HFF-Myc (cell line): ENCODE measurements at regions not wholly inside any gene's neighbourhood (a gene's known extent, or its start where the extent isn't known, plus 50 kb on each side); places are given as distances from the start of the nearest gene placed in this dataset.

Experiments used
- DNase-seq: peaks from one replicate; pipeline ENCODE4 v3.0.0-alpha.2; 2011; ENCODE audit warnings: low read depth; ENCODE audit errors: extremely low read depth
- H3K4me3 ChIP-seq: replicated peaks from 2 replicates; pipeline ENCODE4 v1.5.1; 2011; ENCODE audit warnings: low read depth, mild to moderate bottlenecking, control low read depth, low read length
- CTCF ChIP-seq: IDR thresholded peaks from 2 replicates; pipeline ENCODE4 v1.5.1; 2012; ENCODE audit warnings: mild to moderate bottlenecking, low read depth, low read length, control low read depth; ENCODE audit errors: missing control alignments

- no peak for DNase-seq
- TF ChIP-seq CTCF: no peak
- no peak overlapping the region for H3K4me3 ChIP-seq
These were observed 244.0 kb downstream of the DUSP6 start for GRCh38 chr12:89108265-89108664.

GRCh38 chr12:89106950-89107349, 245.4 kb downstream of the DUSP6 start:
- no peak for DNase-seq
- no peak for TF ChIP-seq CTCF
- H3K4me3 ChIP-seq: no peak overlapping the region

- DNase-seq: no peak
- no peak overlapping the region for H3K4me3 ChIP-seq
- no peak for TF ChIP-seq CTCF
These were observed 247.1 kb downstream of the DUSP6 start for GRCh38 chr12:89105243-89105642.

GRCh38 chr12:89103831-89104230, 248.5 kb downstream of the DUSP6 start:
- no peak overlapping the region for H3K4me3 ChIP-seq
- no peak for DNase-seq
- no peak for TF ChIP-seq CTCF

- no peak overlapping the region for H3K4me3 ChIP-seq
- DNase-seq: no peak
These were observed 250.9 kb downstream of the DUSP6 start for GRCh38 chr12:89101440-89101839.

GRCh38 chr12:89098441-89099112, 253.7 kb downstream of the DUSP6 start:
- DNase-seq: no peak
- TF ChIP-seq CTCF: no peak
- H3K4me3 ChIP-seq: no peak overlapping the region

More at GRCh38 chr12:89101440-89101839, 250.9 kb downstream of the DUSP6 start:
- no peak for TF ChIP-seq CTCF

- DNase-seq: no peak
- no peak overlapping the region for H3K4me3 ChIP-seq
- TF ChIP-seq CTCF: no peak
These were observed 260.0 kb downstream of the DUSP6 start for GRCh38 chr12:89092297-89092696.
